Endothelial cell of umbilical vein (primary cell): ENCODE measurements at regions not wholly inside any gene's neighbourhood (a gene's known extent, or its start where the extent isn't known, plus 50 kb on each side); places are given as distances from the start of the nearest gene placed in this dataset.

Experiments
- BruUV-seq: library from RNA; stranded (reverse); fragments of 400-500 nt; replicated peaks from 2 replicates; lab custom pipeline; 2021; lab: Mats Ljungman, UMichigan
- CTCF ChIA-PET: fragments of 300-600, 350-600 bp; sonication (Branson Sonifier 250); formaldehyde crosslinking; loops from one replicate; lab custom pipeline; 2021; ENCODE audit warnings: antibody characterized with exemption, inconsistent platforms; lab: Charles Lee
- POLR2A ChIA-PET: fragments of 300-600, 350-600 bp; sonication (Branson Sonifier 250); formaldehyde crosslinking; loops from one replicate; lab custom pipeline; 2021; ENCODE audit warnings: antibody characterized with exemption, inconsistent platforms; lab: Charles Lee
- DNase-seq: peaks from one replicate; pipeline ENCODE4 v3.0.0-alpha.2; 2011; ENCODE audit warnings: low read depth, low spot score
- FAIRE-seq: peaks from 2 replicates; lab custom pipeline; 2011; peaks lifted over from hg19 to GRCh38; lab: Jason Lieb, UNC
- H2AFZ ChIP-seq: 2 replicates; pipeline ENCODE4 v1.6.0; 2012; ENCODE audit warnings: low read depth, low read length, control low read depth, inconsistent platforms
- H3K27ac ChIP-seq: 2 replicates; pipeline ENCODE4 v1.5.1; 2011; ENCODE audit warnings: low read depth, mild to moderate bottlenecking, control low read depth, low read length, moderate library complexity; ENCODE audit not compliant: insufficient read depth
- H3K27me3 ChIP-seq, 2 experiments: 2 replicates each; pipeline versions ENCODE4 v1.6.0 to v1.6.1; 2011; ENCODE audit warnings: low read length in 2 of 2, mixed read lengths in 1 of 2; ENCODE audit not compliant: control insufficient read depth in 2 of 2, insufficient read depth in 2 of 2
- H3K36me3 ChIP-seq, 2 experiments: 2 replicates in 1 of 2; 3 replicates in 1 of 2; pipeline ENCODE4 v1.5.1; 2011; ENCODE audit warnings: low read length in 2 of 2, mild to moderate bottlenecking in 1 of 2, moderate library complexity in 1 of 2; ENCODE audit not compliant: control insufficient read depth in 2 of 2, insufficient read depth in 2 of 2; ENCODE audit errors: extremely low read depth in 1 of 2
- H3K4me1 ChIP-seq: 3 replicates; pipeline ENCODE4 v1.5.1; 2011; ENCODE audit warnings: mild to moderate bottlenecking, low read length; ENCODE audit not compliant: control insufficient read depth, insufficient read depth; ENCODE audit errors: extremely low read depth
- H3K4me2 ChIP-seq: 2 replicates; pipeline ENCODE4 v1.6.1; 2011; ENCODE audit warnings: low read length, control low read depth, mixed read lengths; ENCODE audit not compliant: insufficient read depth
- H3K4me3 ChIP-seq, 3 experiments: fragments of 200-600 bp in 1 of 3; sonication (generic), shearing (Covaris generic) in 1 of 3; replicated peaks in 1 of 3; 2 replicates each; pipeline ENCODE4 v1.5.1; 2011 to 2016; ENCODE audit warnings: control low read depth in 3 of 3, low read length in 3 of 3, mild to moderate bottlenecking in 2 of 3, inconsistent platforms in 1 of 3, low read depth in 1 of 3, moderate library complexity in 1 of 3; ENCODE audit not compliant: insufficient read depth in 1 of 3
- H3K79me2 ChIP-seq: 2 replicates; pipeline ENCODE4 v1.6.0; 2012; ENCODE audit warnings: low read length, inconsistent platforms; ENCODE audit not compliant: control insufficient read depth, insufficient read depth
- H3K9ac ChIP-seq: replicated peaks from 2 replicates; pipeline ENCODE3; 2011; ENCODE audit warnings: low read length, control low read depth; ENCODE audit not compliant: insufficient read depth; ENCODE audit errors: extremely low read depth
- H3K9me1 ChIP-seq: replicated peaks from 3 replicates; pipeline ENCODE4 v1.6.0; 2011; ENCODE audit warnings: mild to moderate bottlenecking, low read length; ENCODE audit not compliant: control insufficient read depth, insufficient read depth; ENCODE audit errors: extremely low read depth
- H3K9me3 ChIP-seq: replicated peaks from 2 replicates; pipeline ENCODE4 v1.5.1; 2012; ENCODE audit warnings: low read length, inconsistent platforms; ENCODE audit not compliant: control insufficient read depth, insufficient read depth
- H4K20me1 ChIP-seq: replicated peaks from 2 replicates; pipeline ENCODE3; 2011; ENCODE audit warnings: mild to moderate bottlenecking, low read length; ENCODE audit not compliant: control insufficient read depth, insufficient read depth; ENCODE audit errors: extremely low read depth
- CTCF ChIP-seq, 2 donors: IDR thresholded peaks; 1 replicate in 1 of 2; 2 replicates in 1 of 2; pipeline ENCODE4 v1.5.1; 2011; ENCODE audit warnings: low read length in 2 of 2, mild to moderate bottlenecking in 2 of 2, moderate library complexity in 2 of 2, control low read depth in 1 of 2, inconsistent platforms in 1 of 2, low read depth in 1 of 2; ENCODE audit not compliant: insufficient read depth in 1 of 2; ENCODE audit errors: extremely low read depth in 1 of 2
- FOS ChIP-seq: IDR thresholded peaks from 2 replicates; pipeline ENCODE4 v1.6.1; 2011; ENCODE audit warnings: mild to moderate bottlenecking, low read length, moderate library complexity, borderline replicate concordance; ENCODE audit not compliant: insufficient read depth
- GATA2 ChIP-seq: IDR thresholded peaks from 2 replicates; pipeline ENCODE4 v1.7.0; 2011; ENCODE audit warnings: low read depth, mild to moderate bottlenecking, moderate library complexity, mixed read lengths, low read length; ENCODE audit not compliant: insufficient read length, insufficient read depth
- JUN ChIP-seq: IDR thresholded peaks from 2 replicates; pipeline ENCODE4 v1.6.1; 2011; ENCODE audit warnings: borderline replicate concordance, low read depth; ENCODE audit not compliant: insufficient read length, insufficient read depth
- MAX ChIP-seq: IDR thresholded peaks from 2 replicates; pipeline ENCODE4 v1.6.1; 2011; ENCODE audit not compliant: insufficient read depth, insufficient read length
- POLR2AphosphoS5 ChIP-seq: IDR thresholded peaks from 2 replicates; pipeline ENCODE4 v1.6.1; 2012; ENCODE audit warnings: low read depth, mild to moderate bottlenecking, control low read depth, low read length, moderate library complexity; ENCODE audit not compliant: insufficient read depth
- dilution Hi-C: fragments of 300-500 bp; cut with MboI; formaldehyde crosslinking; loops from one replicate; pipeline ENCODE4 v1.15.0; 2019; ENCODE audit warnings: low sequenced_read_pairs; ENCODE audit not compliant: extremely low pct_ligation_motif_present
- intact Hi-C: fragments of 100-400 bp; cut with micrococcal nuclease; formaldehyde crosslinking; loops from one replicate; pipeline ENCODE4 v1.10.0; 2022

GRCh38 chr9:115614326-115614999 lies 496.5 kb upstream of the TNC start:
- no peaks in the 10 kb centered on the region for H3K9me3 ChIP-seq

More at GRCh38 chr9:115614326-115614999, 496.5 kb upstream of the TNC start:
- H4K20me1 ChIP-seq, result no peaks in the 10 kb centered on the region
- H3K9me1 ChIP-seq, result no peaks in the 10 kb centered on the region
- no peak overlapping the region for H3K4me2 ChIP-seq
- H3K4me1 ChIP-seq, result no peaks in the 10 kb centered on the region
- no TSS peak for BruUV-seq
- no peak for TF ChIP-seq JUN
- TF ChIP-seq MAX, result no peak
- TF ChIP-seq GATA2, result no peak
- TF ChIP-seq FOS, result no peak
- TF ChIP-seq POLR2AphosphoS5, result no peak
- no peak for TF ChIP-seq CTCF (IDR thresholded peaks at IDR 0.05; ENCODE audit: extremely low read depth in 1 of 2, insufficient read depth in 1 of 2, low read depth in 1 of 2, low read length in 2 of 2)
- H3K36me3 ChIP-seq, result no peaks in the 10 kb centered on the region
- dilution Hi-C loops, result no loop called here
- FAIRE-seq (no peak), DNase-seq (no peak)
- H3K79me2 ChIP-seq, result no peaks in the 10 kb centered on the region
- H3K9ac ChIP-seq, result no peak overlapping the region
- H2AFZ ChIP-seq, result no peak overlapping the region
- ChIA-PET CTCF (no interaction called here), POLR2A (no interaction called here)
- H3K27ac ChIP-seq, result no peak overlapping the region
- no peaks in the 10 kb centered on the region for H3K27me3 ChIP-seq
- intact Hi-C loops, result no loop called here
- H3K4me3 ChIP-seq, result no peak overlapping the region
